A673 (cell line): ENCODE measurements at regions not wholly inside any gene's neighbourhood (a gene's known extent, or its start where the extent isn't known, plus 50 kb on each side); places are given as distances from the start of the nearest gene placed in this dataset.

Source experiments
- EZH2 ChIP-seq: fragments of 200-600 bp; sonication (generic); IDR thresholded peaks from 2 replicates; pipeline ENCODE4 v1.6.1; 2017; ENCODE audit warnings: borderline replicate concordance, low read depth, mild to moderate bottlenecking, mixed read lengths, antibody characterized with exemption, low read length; ENCODE audit not compliant: poor library complexity, severe bottlenecking
- TF ChIP-seq, protein P1 (sequence below): fragments of 300-800, 200-600 bp; sonication (generic); conservative IDR thresholded peaks from 2 replicates; pipeline ENCODE4 v1.5.1; 2017; ENCODE audit warnings: low read depth, mild to moderate bottlenecking, antibody characterized with exemption, low read length, moderate library complexity, mixed read lengths

DNA sequence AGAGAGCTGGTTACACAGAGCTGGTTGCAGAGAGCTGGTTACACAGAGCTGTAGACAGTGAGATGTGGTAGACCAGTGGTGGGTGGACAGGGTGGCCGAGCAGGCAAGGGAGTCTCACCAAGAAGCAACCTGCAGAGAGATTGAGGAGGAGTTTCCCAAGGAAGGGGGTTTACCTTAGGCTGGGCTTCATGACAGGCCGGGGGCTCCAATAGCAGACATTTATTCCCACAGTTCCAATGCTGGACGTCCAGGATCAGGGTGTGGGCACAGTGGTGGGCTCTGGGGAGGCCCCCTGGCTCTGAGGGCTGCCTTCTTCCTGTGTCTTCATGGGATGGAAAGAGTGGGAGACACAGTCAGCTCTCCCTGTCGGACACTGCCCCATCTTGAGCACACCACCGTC lies 386.9 kb upstream of the IRX4 start:
- TF ChIP-seq, protein P1, sequence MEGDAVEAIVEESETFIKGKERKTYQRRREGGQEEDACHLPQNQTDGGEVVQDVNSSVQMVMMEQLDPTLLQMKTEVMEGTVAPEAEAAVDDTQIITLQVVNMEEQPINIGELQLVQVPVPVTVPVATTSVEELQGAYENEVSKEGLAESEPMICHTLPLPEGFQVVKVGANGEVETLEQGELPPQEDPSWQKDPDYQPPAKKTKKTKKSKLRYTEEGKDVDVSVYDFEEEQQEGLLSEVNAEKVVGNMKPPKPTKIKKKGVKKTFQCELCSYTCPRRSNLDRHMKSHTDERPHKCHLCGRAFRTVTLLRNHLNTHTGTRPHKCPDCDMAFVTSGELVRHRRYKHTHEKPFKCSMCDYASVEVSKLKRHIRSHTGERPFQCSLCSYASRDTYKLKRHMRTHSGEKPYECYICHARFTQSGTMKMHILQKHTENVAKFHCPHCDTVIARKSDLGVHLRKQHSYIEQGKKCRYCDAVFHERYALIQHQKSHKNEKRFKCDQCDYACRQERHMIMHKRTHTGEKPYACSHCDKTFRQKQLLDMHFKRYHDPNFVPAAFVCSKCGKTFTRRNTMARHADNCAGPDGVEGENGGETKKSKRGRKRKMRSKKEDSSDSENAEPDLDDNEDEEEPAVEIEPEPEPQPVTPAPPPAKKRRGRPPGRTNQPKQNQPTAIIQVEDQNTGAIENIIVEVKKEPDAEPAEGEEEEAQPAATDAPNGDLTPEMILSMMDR = no peak
- TF ChIP-seq EZH2 = no peak
